ENCODE measurements at regions not wholly inside any gene's neighbourhood (a gene's known extent, or its start where the extent isn't known, plus 50 kb on each side); places are given as distances from the start of the nearest gene placed in this dataset.
A peak's percentile ranks its signal among the peaks of the same experiment; 100 is the strongest.
"Not testable (repeated sequence)": the region's sequence is repeated elsewhere in the genome, so short reads cannot be mapped to it uniquely, and the experiment has no call there.

DNA sequence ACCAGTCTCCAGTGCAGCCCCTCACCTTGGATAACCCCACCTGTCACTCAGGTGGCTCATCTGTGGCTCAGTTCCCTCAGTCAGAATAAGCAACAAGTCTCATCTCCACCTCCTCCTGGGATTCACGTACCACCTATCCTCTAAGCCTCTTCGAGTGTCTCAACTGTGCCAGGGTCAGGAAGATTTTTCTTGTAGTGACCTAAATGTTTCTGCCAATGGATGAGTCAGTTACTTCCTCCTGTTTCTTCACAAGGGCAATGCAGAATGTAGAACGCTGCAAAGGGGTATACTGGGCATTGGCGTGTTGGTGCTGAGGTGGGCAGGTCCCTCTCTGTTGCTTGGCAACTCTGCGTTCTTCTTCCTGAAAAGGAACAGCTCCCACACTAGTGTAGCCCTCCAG is 213.3 kb upstream of the CXCR4 start:
- no peak for DNase-seq (ENCODE audit: low read depth in 4 of 4, low spot score in 1 of 4)

DNA sequence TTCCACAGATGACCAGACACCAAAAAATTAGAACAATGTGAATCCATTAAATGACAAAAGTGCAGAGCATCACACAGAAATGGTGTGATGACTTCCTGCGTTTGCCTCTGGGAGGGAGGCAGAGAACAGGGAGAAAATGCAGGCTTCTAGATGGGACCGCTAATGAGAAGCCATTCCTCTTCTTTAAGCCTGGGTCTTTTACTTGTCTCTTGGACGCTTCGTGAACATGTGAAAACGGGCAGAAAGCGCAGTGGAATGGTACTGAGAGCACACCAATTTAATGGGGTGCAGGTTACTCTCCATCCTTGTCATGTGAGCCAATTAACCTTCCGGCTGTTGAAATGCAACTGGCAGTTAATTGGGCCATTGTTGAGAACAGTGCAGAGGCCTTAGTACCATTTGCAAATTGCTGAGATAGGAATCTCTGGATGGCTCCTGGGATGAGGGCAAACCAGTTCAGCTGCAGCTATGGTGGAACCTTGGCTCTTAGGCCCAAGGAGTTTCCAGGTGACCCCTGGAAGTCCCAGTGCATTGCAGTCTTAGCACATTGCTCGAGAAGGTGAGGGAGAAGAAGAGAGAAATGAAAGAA is 210.4 kb upstream of the CXCR4 start:
- no peak for DNase-seq (ENCODE audit: low read depth in 4 of 4, low spot score in 1 of 4)

DNA sequence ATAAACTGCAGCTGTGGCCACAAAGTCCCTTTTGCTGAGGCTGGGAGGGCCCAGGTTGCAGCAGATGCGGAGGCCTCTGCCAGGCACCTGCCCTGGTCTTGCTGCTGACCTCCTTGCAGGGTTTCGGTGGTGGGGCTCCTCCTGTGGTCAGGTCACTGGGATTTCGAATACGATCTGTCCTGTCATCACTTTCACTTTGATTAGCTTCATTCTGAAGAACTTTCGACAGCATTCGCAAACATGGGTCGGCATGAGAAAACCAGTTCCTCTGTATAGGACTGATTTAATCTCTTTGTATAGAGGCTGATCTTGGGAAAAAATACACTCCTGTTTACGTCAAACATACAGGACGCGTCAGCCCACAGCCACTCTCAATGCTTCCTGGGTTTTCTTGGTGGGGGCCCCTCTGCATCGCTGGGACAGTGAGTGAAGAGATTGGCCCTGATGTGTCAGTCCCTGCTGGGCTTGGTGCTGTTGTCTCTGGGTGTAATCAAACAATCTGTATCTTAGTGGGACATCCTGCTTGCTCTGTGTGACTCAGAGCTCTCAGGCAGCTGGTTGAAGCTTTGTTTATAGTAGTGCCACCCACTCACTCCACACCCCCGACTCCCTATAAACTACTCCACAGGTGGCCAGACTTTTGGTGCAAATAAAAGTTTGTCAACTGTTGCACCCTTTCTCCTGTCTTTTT is 209.4 kb upstream of the CXCR4 start:
- peak; percentile 26 to 68 (median 32) for DNase-seq (ENCODE audit: low read depth in 4 of 4, low spot score in 1 of 4)

DNA sequence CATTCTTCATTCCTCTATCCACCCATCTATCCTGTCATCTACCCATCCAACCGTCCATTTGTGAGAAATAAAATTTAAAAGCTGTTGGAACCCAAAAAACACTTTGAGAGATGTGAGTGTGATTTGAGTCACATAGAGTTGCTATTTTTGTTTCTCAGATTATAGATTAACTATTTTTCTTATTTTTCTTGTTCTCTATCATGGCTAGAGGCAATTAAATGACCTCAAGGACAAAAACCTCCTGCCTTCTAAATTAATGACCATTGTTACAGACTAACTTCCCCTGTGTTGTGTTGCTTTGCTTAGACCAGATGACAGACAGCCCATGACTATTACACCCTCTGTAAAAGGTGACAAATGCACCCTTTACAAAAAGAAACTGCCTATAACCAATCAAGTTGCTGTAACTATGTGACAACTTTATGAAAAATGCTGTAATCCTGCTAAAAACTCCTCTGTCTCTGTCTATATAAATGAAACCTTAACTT is 207.9 kb upstream of the CXCR4 start:
- no peak for DNase-seq (ENCODE audit: low read depth in 4 of 4, low spot score in 1 of 4)

DNA sequence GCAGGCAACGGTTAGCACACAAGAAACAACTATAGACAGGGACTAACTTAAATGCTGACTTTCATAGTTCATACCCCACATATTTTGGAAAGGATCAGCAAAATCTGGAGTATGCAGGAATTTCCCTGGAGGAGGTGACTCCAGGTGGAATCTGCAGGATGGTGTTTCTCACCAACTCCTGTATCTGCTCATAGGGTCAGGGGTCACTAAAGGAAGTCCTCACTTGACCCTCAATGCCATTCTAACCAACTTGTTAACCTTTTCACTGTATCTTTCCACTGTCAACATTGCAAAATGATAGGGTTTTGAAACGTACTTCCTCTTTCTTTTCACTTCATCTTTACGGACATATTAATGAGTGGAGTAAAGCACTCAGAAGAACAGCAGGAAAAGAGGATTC is 207.0 kb upstream of the CXCR4 start:
- no peak for DNase-seq (ENCODE audit: low read depth in 4 of 4, low spot score in 1 of 4)

DNA sequence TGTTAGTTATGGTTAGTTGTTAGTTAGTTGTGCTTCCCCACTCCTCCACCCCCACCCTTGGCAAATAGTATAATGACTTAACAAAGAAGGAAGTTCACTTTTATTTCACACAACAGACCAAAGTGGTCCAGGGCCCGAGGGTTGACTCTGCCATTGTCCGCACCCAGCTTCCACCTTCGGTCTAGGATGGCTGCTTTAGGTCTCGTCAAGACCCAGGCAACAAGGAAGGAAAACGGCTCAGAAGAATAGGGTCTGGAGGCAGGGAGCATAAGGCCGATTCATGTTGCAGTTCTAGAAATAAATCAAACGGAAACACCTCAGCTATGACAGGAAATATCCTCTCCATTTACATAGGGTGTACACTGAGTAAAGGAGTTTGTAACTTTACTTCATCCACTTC is 206.0 kb upstream of the CXCR4 start:
- DNase-seq (ENCODE audit: low read depth in 4 of 4, low spot score in 1 of 4) = no peak

DNA sequence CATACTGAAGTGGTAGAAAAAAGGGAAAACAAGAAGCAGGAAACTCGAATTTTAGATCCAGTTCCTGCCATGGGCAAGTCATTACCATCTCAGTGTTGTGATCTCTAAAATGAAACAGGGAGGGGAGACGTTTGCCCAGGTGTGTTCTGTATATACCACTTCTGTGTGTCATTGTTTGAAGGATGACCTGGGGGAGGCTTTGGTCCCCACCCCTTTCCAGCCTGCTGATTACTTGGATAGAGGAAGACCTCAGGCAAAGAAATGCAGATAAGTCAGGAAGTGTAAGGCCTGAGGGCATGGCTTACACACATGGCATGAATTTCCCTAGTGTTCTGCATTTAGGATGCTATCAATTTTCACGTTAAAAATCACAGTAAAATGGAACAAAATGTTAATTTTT is 205.2 kb upstream of the CXCR4 start:
- no peak for DNase-seq (ENCODE audit: low read depth in 4 of 4, low spot score in 1 of 4)

DNA sequence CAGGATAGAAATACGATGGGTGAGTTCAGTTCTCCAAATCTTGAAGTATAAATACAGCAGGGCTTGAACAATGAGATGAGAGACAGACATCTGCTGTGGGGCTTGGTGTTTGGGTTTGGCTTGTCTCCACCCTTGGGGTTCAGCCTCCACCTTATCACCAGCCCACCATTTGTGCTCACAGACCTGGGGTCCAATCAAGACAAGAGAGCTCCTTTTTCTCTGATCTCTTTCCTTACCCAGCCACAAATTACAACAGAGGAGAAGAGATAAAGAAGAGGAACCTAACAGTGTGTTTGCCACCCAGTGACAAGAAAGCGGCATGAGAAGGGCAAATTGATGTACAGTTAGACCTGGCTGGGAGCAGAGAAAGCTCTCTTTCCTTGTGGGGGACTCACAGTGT is 204.5 kb upstream of the CXCR4 start:
- no peak for DNase-seq (ENCODE audit: low read depth in 4 of 4, low spot score in 1 of 4)

DNA sequence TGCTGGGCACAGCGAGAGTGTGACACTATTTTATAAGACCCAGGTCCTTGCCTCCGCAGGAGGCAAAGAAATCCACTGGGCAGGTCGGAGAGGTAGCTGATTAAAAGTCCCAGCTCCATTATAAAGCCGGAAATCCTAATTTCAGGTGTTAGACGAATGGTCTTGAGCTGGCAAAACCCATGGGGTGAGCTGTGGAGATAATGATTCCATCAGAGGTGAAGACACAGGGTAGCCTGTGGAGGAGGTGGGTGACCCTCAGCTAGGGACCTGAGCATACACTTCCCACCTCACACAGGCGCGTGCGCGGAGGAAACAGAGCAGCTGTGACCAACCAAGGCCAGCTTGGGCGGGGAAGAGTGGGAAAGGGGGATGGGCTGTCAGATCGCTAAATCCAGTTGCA is 201.7 kb upstream of the CXCR4 start:
- no peak for DNase-seq (ENCODE audit: low read depth in 4 of 4, low spot score in 1 of 4)

DNA sequence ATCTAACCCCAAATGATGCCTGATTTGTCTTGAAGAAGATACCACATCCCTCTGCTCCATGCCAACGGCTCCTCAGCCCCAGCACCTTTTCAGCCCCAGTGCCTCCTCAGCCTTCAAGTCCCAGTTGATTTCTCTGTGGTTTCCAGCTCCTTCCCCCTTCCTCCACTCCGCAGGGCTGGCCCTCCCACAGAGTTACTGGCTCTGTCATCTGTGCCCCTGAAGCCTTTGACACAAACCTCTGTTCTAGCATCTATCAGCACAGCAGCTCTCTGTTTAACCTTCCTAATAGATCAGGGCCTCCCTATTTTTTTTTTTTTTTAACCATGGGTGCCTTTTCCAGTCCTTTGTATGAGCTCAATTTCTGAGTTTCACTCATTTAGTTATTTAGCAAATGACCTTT is 201.3 kb upstream of the CXCR4 start:
- peak in 1 of 4 experiments; percentile 23 for DNase-seq (ENCODE audit: low read depth in 4 of 4, low spot score in 1 of 4)

DNA sequence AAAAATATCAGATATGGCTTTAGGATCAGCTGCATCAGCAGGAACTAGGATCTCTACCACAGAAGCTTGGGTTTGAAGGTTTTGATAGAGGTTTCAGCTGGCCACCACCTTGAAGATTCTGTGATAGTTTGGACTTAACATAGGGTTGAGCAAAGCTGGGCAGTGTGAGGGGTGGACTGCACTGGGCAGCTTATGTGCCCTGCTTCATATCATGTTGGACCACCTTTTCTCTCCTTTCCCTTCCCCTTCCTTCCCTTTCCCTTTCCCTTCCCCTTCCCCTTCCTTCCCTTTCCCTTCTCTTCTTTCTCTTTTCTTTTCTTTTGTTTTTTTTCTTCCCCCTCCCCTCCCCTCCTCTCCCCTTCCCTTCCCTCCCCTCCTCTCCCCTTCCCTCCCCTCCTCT is 196.3 kb upstream of the CXCR4 start:
- no peak for DNase-seq (ENCODE audit: low read depth in 4 of 4, low spot score in 1 of 4)

DNA sequence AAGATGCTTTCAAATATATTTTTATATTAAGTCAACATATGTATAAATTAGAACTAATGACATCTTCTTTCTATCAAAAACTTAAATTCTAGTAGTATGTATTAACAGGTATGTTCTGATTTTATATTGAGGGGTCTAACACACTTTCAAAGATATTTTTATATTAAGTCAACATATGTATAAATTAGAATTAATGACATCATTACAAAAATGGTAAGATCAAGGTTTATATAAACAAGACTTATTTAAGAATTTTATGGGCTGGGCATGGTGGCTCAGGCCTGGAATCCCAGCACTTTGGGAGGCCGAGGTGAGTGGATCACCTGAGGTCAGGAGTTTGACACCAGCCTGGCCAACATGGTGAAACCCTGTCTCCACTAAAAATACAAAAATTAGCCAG is 194.6 kb upstream of the CXCR4 start:
- DNase-seq (ENCODE audit: low read depth in 4 of 4, low spot score in 1 of 4) = not testable (repeated sequence)

DNA sequence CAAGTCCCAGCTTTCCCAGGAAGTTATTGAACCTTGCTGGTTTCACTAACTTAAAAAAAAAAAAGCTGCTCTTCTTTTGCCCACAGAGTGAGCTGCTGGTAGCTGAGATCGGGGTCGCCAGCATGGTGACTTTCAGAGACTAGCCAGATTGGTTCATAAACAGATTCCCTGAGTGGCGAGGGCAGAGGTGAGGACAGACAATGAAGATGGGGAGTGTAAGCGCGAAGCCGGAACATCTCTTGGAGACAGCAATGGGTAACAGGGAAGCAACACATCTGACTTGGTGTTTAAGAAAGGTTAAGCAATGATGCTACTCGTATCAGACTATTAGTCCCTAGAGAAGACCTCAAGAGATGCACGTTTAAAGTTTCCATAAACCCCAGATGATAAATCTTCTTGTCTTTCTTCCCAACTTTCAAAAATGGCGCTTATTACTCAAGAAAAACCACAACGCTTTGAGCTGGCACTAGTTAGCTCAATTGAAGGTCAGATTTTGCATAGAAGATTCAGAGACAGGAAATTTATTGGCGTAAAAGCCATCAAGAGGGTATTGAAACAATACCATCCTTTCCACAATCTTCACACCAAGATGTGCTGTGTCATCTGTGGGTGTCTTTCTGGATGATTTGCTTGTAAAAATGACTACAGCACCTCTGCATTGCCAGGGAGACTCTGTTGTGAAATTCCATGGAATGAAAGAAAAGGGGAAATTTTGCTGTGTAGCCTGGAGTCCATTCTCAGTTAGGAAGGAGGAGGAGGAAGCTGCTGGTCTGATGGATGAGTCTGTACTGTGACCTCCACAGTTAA is 193.1 kb upstream of the CXCR4 start:
- peak in 1 of 4 experiments; percentile 8 for DNase-seq (ENCODE audit: low read depth in 4 of 4, low spot score in 1 of 4)

DNA sequence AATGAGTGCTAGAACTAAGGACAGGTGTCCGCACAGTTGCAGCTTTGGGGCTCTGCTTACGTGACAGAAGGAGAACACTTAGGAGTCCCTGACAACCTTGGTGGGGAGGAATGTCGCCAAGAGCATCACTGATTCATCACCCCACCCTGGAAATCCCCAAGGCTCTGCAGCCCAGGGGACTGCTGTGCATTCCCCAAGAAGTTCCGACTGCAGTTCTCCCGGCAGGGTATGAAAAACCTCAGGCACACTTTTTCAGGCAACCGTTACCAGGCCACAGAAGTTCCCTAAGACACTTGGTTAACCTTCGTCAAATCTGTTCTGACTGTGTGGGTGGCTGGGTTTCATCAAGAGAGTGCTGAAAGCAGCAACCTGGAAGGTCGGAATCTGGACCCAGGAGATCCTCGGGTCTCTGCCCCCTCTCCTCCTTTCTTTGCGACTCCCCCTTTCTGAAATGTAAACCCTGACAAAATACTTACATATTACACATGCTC is 192.1 kb upstream of the CXCR4 start:
- peak in 1 of 4 experiments; percentile 34 for DNase-seq (ENCODE audit: low read depth in 4 of 4, low spot score in 1 of 4)

DNA sequence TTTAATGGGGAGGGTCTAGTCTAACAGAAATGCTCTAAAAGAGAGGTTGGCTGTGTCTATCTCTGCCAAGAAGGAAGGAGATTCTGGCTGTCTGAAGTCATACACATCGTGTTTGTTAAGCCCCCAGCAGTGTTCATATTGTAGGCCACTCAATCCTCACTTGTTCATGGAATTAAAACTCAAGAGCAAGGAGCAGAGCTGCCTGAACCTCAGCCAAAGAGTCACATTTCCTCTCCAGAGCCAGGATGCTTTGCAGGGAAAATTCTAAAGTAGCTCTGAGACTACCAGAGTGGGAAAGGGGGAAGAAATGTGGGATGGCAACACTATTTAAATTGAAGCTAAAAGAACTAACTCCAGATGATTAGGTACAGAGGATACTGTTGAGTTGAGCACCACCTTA is 190.7 kb upstream of the CXCR4 start:
- DNase-seq (ENCODE audit: low read depth in 4 of 4, low spot score in 1 of 4) = no peak

DNA sequence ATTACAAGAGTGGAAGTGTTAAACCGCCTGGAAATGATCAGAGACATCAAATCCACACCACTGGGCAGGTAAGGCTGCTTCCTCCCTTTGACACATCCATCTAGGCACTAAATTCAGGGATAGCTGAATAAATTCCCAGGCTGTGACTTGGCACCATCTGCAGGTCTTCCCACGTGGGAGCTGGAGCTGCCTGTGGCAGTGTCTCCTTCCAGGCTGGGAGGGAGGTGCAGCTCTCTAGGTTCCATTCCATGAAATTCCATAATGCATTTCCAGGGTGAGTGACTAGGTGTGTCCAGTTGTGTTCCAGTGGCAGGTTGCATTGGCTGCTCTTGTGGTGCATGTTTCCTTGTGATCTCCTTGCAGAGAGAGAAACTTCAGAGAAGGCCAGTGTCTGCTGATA is 188.9 kb upstream of the CXCR4 start:
- DNase-seq (ENCODE audit: low read depth in 4 of 4, low spot score in 1 of 4) = no peak

DNA sequence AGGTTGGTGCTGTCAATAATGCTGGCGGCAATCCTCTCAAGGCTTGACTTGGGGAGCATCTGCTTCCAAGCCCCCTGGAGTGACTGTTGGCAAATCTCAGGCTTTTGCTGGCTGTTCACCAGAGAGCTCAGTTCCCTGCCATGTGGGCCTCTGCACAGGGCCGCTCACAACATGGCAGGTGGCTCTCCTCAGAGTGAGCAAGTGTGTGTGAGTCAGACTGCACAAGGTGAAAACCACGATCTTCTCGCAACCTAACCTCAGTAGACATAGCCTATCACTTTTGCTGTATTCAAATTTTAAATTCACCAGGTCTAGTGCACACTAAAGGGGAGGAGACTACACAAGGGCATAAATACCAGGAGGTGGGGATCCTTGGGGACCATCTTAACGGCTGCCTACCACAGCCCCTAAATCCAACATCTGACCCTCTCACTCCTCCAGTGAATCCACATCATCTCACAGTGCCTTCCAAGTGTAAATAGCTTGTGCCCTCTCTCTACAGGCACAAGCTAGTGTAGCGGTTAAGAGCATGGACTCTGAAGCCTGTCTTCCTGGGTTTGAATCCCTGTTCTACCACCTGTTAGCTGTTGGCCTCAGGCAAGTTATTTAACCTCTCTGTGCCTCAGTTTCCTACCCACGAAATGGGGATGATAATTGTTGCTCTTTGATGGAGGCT is 187.7 kb upstream of the CXCR4 start:
- peak in 2 of 4 experiments; percentile 46 to 55 for DNase-seq (ENCODE audit: low read depth in 4 of 4, low spot score in 1 of 4)

DNA sequence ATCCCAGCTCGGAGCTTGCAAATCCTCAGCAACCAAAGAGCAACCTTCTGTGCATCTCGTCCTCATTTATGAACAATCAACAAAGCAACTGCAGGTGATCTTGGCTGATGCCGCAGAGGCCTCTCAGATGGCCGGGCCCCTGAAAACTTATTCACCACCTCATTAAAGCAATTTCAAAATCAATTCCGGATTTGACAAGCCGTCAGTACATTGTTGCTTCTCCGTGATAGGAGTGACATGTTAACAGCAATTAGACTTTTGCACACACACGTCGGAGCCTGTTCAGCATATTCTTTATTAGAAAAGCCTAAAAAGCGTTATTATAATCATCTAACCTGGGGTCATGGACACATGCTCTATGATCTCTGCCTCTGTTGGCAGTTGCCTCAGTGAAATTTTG is 183.1 kb upstream of the CXCR4 start:
- no peak for DNase-seq (ENCODE audit: low read depth in 4 of 4, low spot score in 1 of 4)

DNA sequence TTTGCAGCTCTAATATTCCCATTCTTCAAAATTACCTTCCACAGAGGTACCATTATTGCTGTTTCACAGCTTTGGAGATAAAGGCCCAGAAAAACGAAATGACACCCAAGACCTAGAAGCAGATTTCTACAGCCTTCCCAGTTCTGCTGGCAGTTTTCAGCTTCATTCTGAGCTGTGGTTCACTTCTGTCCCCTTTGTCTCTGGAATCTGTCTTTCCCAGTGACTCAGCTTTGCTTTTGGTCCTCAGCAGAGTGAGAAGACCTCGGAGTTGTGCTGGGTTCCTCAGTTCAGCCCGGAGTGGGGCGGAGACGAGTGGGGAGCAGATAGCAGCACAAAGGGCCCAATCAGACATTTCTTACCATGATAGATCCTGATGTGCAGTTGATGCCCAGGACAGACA is 180.7 kb upstream of the CXCR4 start:
- DNase-seq (ENCODE audit: low read depth in 4 of 4, low spot score in 1 of 4) = no peak

DNA sequence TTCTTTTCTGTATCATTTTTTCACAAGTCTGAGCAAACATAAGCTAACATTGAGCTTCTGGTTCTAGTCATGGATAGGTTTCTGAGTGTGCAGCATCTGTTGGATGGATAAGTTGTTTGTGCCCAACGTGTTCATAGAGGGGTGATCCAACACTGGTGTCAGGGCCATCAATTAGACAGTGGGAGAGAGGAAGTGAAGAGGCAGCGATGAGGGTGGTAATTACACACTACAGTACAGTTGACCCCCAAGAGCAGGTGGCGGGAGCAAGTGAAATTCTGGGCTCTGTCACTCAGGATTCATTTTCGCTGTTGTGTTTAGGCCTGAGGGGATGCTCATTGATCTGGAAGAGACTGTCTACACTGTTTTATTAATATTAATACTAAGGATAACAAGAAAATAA is 180.0 kb upstream of the CXCR4 start:
- DNase-seq (ENCODE audit: low read depth in 4 of 4, low spot score in 1 of 4) = no peak

DNA sequence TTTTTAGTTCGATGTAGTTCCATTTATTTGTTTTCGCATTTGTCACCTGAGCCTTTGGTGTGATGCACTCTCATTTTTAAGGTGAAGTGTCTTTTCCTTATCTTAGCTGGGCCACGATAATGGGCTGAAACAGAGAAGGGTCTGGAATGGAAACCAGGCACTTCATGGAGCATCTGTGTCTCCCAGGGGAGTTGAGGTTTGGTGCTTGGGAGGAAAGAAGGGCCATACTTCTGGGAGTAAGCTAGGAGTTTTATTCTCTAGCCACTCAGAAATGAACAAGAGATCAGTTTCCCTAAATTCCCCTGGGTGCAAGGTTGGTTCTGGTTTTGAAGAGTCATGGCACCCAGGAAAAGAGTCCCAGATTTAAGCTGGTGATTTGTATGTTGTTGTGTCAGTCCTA is 179.4 kb upstream of the CXCR4 start:
- no peak for DNase-seq (ENCODE audit: low read depth in 4 of 4, low spot score in 1 of 4)

DNA sequence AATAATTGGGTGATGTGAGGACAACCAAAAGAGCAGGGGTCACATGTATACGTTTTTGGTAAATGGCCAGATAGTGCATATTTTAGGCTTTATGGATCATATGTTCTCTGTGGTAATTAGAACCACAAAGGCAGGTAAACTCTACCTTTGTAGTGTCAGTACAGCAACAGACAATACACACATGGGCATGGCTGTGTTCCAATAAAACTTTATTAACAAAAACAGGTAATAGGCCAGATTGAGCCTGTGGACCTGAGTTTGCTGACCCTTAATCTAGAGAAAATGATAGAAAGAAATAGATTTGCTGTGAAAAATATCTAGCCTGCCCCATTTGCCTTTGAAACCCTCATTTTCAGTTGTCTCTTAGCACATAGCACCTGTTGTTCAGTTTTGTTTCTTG is 177.2 kb upstream of the CXCR4 start:
- no peak for DNase-seq (ENCODE audit: low read depth in 4 of 4, low spot score in 1 of 4)
